Mesendoderm (in vitro differentiated cells): ENCODE measurements at regions not wholly inside any gene's neighbourhood (a gene's known extent, or its start where the extent isn't known, plus 50 kb on each side); places are given as distances from the start of the nearest gene placed in this dataset.
A peak's percentile ranks its signal among the peaks of the same experiment; 100 is the strongest.

ENCODE experiments used
- DNase-seq: peaks from one replicate; pipeline ENCODE4 v3.0.0; 2013
- H2AK5ac ChIP-seq: 2 replicates; pipeline ENCODE4 v1.6.1; 2013; ENCODE audit warnings: low read length, inconsistent platforms
- H2BK120ac ChIP-seq: 2 replicates; pipeline ENCODE4 v1.6.1; 2013; ENCODE audit warnings: low read depth, mild to moderate bottlenecking, low read length, moderate library complexity, mixed read lengths
- H2BK15ac ChIP-seq: replicated peaks from 2 replicates; pipeline ENCODE4 v1.6.1; 2013; ENCODE audit warnings: low read depth, mild to moderate bottlenecking, moderate library complexity
- H2BK5ac ChIP-seq: 2 replicates; pipeline ENCODE4 v1.6.1; 2013; ENCODE audit warnings: low read length, inconsistent platforms
- H3K18ac ChIP-seq: 2 replicates; pipeline ENCODE4 v1.6.1; 2013; ENCODE audit warnings: mild to moderate bottlenecking, low read length, mixed read lengths
- H3K23ac ChIP-seq: one replicate; pipeline ENCODE4 v1.6.1; 2013; ENCODE audit warnings: low read length
- H3K27ac ChIP-seq: 2 replicates; pipeline ENCODE4 v1.5.1; 2013; ENCODE audit warnings: low read depth, mild to moderate bottlenecking, inconsistent platforms, low read length, moderate library complexity
- H3K27me3 ChIP-seq: 2 replicates; pipeline ENCODE4 v1.6.1; 2013; ENCODE audit warnings: low read length, control low read depth, mild to moderate bottlenecking, inconsistent platforms; ENCODE audit not compliant: insufficient read depth, poor library complexity
- H3K36me3 ChIP-seq: 2 replicates; pipeline ENCODE4 v1.6.1; 2013; ENCODE audit warnings: low read length, inconsistent platforms; ENCODE audit not compliant: control insufficient read depth, insufficient read depth
- H3K4ac ChIP-seq: one replicate; pipeline ENCODE4 v1.6.1; 2013; ENCODE audit warnings: low read depth, mild to moderate bottlenecking, low read length, moderate library complexity
- H3K4me1 ChIP-seq: 2 replicates; pipeline ENCODE4 v1.6.1; 2013; ENCODE audit warnings: low read depth, low read length, inconsistent platforms; ENCODE audit not compliant: control insufficient read depth
- H3K4me2 ChIP-seq: 2 replicates; pipeline ENCODE4 v1.6.1; 2013; ENCODE audit warnings: low read length
- H3K4me3 ChIP-seq: 2 replicates; pipeline ENCODE4 v1.5.1; 2013; ENCODE audit warnings: mild to moderate bottlenecking, low read length
- H3K56ac ChIP-seq: one replicate; pipeline ENCODE4 v1.6.1; 2013; ENCODE audit warnings: low read length
- H3K79me1 ChIP-seq: 2 replicates; pipeline ENCODE4 v1.6.1; 2013; ENCODE audit warnings: low read length, inconsistent platforms
- H3K79me2 ChIP-seq: 2 replicates; pipeline ENCODE4 v1.6.1; 2013; ENCODE audit warnings: mild to moderate bottlenecking, low read length; ENCODE audit not compliant: control insufficient read depth, insufficient read depth
- H3K9ac ChIP-seq: 2 replicates; pipeline ENCODE4 v1.6.1; 2013; ENCODE audit warnings: low read length, inconsistent platforms
- H4K5ac ChIP-seq: one replicate; pipeline ENCODE4 v1.6.1; 2013; ENCODE audit warnings: low read length
- H4K8ac ChIP-seq: one replicate; pipeline ENCODE4 v1.6.1; 2013; ENCODE audit warnings: low read depth, mild to moderate bottlenecking, control low read depth, low read length, moderate library complexity
- WGBS: extraction: QIAGEN DNeasy Blood & Tissue Kit; methylation state at CpG from one replicate; pipeline ENCODE4 v1.1.7; 2013; ENCODE audit warnings: low lambda C conversion rate, missing lambda C conversion rate; ENCODE audit not compliant: insufficient coverage; ENCODE audit errors: extremely low coverage; 5-methylcytosine and 5-hydroxymethylcytosine counted together

DNA sequence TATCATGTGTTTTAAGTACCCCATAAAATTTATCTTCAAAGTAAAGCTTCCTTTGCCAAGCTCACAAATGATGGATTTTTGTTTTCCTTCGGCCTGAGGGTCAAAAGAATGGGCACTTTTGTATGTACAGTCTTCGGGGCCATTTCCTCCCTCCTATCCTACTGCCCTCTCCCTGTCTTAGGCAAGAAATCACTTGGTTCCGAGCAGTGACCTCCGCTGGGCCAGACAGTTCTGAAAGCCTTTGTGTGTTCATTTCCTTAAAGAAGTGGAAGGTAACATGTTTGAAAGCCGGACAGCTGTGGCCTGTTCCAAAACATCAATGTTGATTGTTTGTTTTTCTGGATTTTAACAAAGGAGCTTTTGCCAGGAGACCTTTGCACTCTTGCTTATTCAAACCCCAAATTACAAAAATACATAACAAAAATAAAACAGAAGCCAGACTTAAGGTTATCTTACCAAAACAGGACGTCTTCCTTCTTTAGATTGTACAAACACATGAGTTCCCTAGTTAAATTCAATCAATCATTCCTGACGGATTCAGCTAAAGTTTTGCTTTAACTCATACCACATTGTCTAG, 110.6 kb upstream of the LIMCH1 start:
- no peaks in the 10 kb centered on the region for H3K79me2 ChIP-seq
- no peak overlapping the region for H3K4me3 ChIP-seq
- H3K27me3 ChIP-seq = no peaks in the 10 kb centered on the region
- DNase-seq = no peak
- no peak overlapping the region for H3K4me2 ChIP-seq
- H3K79me1 ChIP-seq = no peaks in the 10 kb centered on the region
- H3K36me3 ChIP-seq = no peaks in the 10 kb centered on the region
- H3K56ac ChIP-seq = no peak overlapping the region
- no peak overlapping the region for H4K8ac ChIP-seq
- peaks cover 3% of the 10 kb centered on the region for H3K4me1 ChIP-seq
- no peak overlapping the region for H2BK5ac ChIP-seq
- no CpG with 5 or more reads among the region's 7 CpGs for WGBS
- no peak overlapping the region for H2AK5ac ChIP-seq
- peak overlapping the region; percentile 60 for H3K18ac ChIP-seq
- H2BK120ac ChIP-seq = peak overlapping the region; percentile 28
- no peak overlapping the region for H4K5ac ChIP-seq
- no peak overlapping the region for H3K27ac ChIP-seq
- H3K23ac ChIP-seq = no peak overlapping the region
- peak overlapping the region; percentile 70 for H3K4ac ChIP-seq
- no peak overlapping the region for H3K9ac ChIP-seq
- peak overlapping the region; percentile 98 for H2BK15ac ChIP-seq

DNA sequence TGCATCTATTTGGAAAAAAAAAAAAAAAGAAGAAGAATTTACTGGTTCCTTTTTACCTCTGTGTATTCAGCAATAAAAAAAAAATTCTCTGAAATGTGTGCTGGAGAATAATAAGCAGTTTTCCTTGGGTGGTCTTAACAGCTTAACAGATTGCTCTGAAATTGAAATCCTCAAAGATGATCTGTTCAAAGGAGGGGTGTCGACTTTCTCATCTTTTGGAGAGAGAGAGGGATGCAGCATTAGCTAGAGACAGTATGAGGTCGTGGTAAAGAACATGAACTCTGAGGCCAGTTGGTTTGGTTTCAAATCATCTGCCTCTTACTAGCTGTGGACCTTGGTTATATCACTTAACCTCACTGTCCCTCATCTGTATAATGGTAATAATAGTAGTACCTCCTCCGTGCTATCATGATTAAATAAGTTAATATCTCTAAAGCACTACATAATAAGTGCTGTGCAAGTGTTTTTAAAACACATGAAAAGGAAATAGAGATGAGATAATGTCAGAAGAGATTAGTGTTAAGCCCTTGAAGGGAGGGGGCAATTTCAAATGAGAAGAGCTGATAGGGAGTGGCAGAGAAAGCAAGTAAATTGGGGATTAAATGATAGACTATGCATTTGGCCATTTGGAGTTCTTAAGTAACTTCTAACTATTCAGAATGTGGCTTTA, 109.9 kb upstream of the LIMCH1 start:
- Histone ChIP-seq H3K9ac (no peak overlapping the region), H3K23ac (no peak overlapping the region), H3K4me3 (no peak overlapping the region), H3K56ac (no peak overlapping the region), H2AK5ac (no peak overlapping the region), H3K79me2 (no peaks in the 10 kb centered on the region), H3K27me3 (no peaks in the 10 kb centered on the region), H2BK15ac (no peak overlapping the region), H3K36me3 (no peaks in the 10 kb centered on the region), H3K4me1 (peaks cover 6% of the 10 kb centered on the region), H3K4me2 (no peak overlapping the region), H2BK120ac (no peak overlapping the region), H3K18ac (no peak overlapping the region), H4K8ac (no peak overlapping the region), H3K79me1 (no peaks in the 10 kb centered on the region), H2BK5ac (no peak overlapping the region), H3K27ac (no peak overlapping the region), H4K5ac (no peak overlapping the region), H3K4ac (no peak overlapping the region)
- DNase-seq = peak; percentile 45
- WGBS = no CpG with 5 or more reads among the region's 3 CpGs

DNA sequence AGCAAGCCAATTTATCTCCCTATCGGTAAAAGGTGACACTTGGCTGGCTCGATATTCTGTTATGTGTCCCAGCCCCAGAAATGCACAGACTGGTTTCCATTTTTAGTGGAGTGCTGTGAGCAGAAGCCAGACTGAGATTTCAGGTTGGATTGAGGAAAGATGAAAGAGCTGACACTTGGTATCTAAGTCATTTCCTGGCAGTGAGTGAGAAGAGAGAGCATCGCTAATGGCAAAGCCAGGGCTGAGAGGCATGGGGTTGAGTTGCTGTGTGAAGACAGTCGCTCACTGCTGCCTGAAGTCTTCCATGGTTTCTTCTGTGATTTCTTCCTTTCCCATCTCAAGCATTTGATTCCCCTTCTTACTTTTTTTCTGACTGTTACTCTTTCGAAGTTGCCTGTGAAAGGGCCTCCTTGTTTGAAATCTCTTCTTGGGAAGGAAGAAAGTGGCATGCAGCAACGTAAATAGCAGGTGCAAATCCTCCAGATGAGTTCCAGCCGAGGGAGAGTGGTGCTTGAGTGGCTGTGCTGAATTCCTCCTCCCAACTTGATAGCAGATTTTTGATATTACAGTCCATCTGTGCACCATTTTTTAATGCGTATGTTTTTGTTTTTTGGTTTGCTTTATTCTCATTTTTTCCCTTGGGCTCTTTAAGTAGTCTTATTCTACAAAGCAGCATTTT, 109.2 kb upstream of the LIMCH1 start:
- H4K5ac ChIP-seq = no peak overlapping the region
- no peaks in the 10 kb centered on the region for H3K79me2 ChIP-seq
- no peaks in the 10 kb centered on the region for H3K27me3 ChIP-seq
- no peak overlapping the region for H3K9ac ChIP-seq
- peak; percentile 64 for DNase-seq
- H3K4me3 ChIP-seq = no peak overlapping the region
- no peak overlapping the region for H3K23ac ChIP-seq
- no CpG with 5 or more reads among the region's 8 CpGs for WGBS
- peak overlapping the region; percentile 78 for H2BK120ac ChIP-seq
- no peak overlapping the region for H2BK15ac ChIP-seq
- no peak overlapping the region for H3K18ac ChIP-seq
- H2AK5ac ChIP-seq = no peak overlapping the region
- no peak overlapping the region for H3K4ac ChIP-seq
- H4K8ac ChIP-seq = no peak overlapping the region
- no peaks in the 10 kb centered on the region for H3K79me1 ChIP-seq
- H3K56ac ChIP-seq = no peak overlapping the region
- no peaks in the 10 kb centered on the region for H3K36me3 ChIP-seq
- H3K27ac ChIP-seq = no peak overlapping the region
- no peak overlapping the region for H3K4me2 ChIP-seq
- peaks cover 7% of the 10 kb centered on the region for H3K4me1 ChIP-seq
- H2BK5ac ChIP-seq = no peak overlapping the region

DNA sequence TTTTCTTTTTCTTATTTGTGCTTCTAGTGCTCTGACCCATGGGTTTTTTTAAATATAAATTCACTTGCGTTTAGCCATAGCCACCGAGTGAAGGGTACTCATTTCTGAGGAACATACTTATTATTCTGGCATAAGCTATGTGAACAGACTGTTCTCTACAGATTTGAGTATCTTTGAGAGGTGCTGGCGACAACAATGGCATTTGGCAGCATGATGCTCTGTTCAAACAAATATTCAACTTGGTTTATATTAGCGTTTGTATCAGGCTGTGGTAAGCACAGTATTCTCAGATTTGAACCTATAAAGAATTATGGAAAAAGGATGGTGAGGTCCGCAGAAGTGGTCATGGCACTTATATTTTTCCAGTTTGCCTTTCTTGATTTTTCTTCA, 108.7 kb upstream of the LIMCH1 start:
- no peak overlapping the region for H3K9ac ChIP-seq
- H3K27me3 ChIP-seq = no peaks in the 10 kb centered on the region
- no peak overlapping the region for H3K56ac ChIP-seq
- H3K4me2 ChIP-seq = no peak overlapping the region
- H3K79me2 ChIP-seq = no peaks in the 10 kb centered on the region
- peaks cover 7% of the 10 kb centered on the region for H3K4me1 ChIP-seq
- no peak overlapping the region for H2BK120ac ChIP-seq
- H3K23ac ChIP-seq = no peak overlapping the region
- H3K18ac ChIP-seq = no peak overlapping the region
- no peak for DNase-seq
- no peak overlapping the region for H4K5ac ChIP-seq
- H2BK15ac ChIP-seq = no peak overlapping the region
- H3K36me3 ChIP-seq = no peaks in the 10 kb centered on the region
- H3K79me1 ChIP-seq = no peaks in the 10 kb centered on the region
- H3K27ac ChIP-seq = no peak overlapping the region
- no peak overlapping the region for H3K4me3 ChIP-seq
- H2AK5ac ChIP-seq = no peak overlapping the region
- no peak overlapping the region for H4K8ac ChIP-seq
- no peak overlapping the region for H3K4ac ChIP-seq
- WGBS = no CpG with 5 or more reads among the region's 5 CpGs
- no peak overlapping the region for H2BK5ac ChIP-seq

DNA sequence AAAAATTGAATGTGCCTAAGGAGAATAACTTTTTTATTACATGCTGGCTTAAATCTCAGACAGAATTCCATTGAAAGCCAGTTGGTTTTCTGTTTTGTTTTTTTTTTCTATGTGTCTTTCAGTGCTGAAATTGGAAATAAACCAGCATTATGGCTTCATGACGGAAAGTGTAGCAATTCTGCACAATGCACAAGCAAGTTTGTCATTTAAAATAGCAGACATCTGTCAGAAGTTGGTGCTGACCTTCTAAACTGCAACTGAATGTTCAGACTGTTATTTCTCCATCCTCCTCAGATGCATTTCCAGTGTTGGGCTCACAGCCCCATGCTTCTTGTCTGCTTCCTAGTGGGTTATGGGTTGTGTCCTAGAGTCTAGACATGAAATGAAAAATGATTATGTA, 107.2 kb upstream of the LIMCH1 start:
- Histone ChIP-seq H2BK15ac (no peak overlapping the region), H4K5ac (no peak overlapping the region), H3K18ac (no peak overlapping the region), H3K27ac (no peak overlapping the region), H4K8ac (no peak overlapping the region), H3K23ac (no peak overlapping the region), H3K4me3 (no peak overlapping the region), H3K4ac (no peak overlapping the region), H2BK120ac (no peak overlapping the region), H2BK5ac (no peak overlapping the region), H3K27me3 (no peaks in the 10 kb centered on the region), H3K79me1 (no peaks in the 10 kb centered on the region), H2AK5ac (no peak overlapping the region), H3K9ac (no peak overlapping the region), H3K36me3 (no peaks in the 10 kb centered on the region), H3K56ac (no peak overlapping the region), H3K4me2 (no peak overlapping the region), H3K4me1 (peaks cover 7% of the 10 kb centered on the region), H3K79me2 (no peaks in the 10 kb centered on the region)
- DNase-seq = no peak
- no CpG with 5 or more reads among the region's 1 CpG for WGBS
